ENCODE measurements at regions not wholly inside any gene's neighbourhood (a gene's known extent, or its start where the extent isn't known, plus 50 kb on each side); places are given as distances from the start of the nearest gene placed in this dataset.
"Not testable (repeated sequence)": the region's sequence is repeated elsewhere in the genome, so short reads cannot be mapped to it uniquely, and the experiment has no call there.

GRCh38 chr21:17699524-17700189, 87.0 kb upstream of the BTG3 start:
- Mint-ChIP-seq H3K4me1 (peaks cover 0 to 1% of the 10 kb centered on the region in 2 donors), H3K36me3 (peaks cover 0 to 4% of the 10 kb centered on the region in 2 donors), H3K27ac (no peak overlapping the region), H3K27me3 (peaks cover 8 to 13% of the 10 kb centered on the region in 2 donors), H3K4me3 (no peak overlapping the region), H3K9me3 (peaks cover 7 to 8% of the 10 kb centered on the region in 2 donors)
- no peak for DNase-seq
- peak in 1 of 2 donors; percentile 23 for ATAC-seq (replicated peaks)

DNA sequence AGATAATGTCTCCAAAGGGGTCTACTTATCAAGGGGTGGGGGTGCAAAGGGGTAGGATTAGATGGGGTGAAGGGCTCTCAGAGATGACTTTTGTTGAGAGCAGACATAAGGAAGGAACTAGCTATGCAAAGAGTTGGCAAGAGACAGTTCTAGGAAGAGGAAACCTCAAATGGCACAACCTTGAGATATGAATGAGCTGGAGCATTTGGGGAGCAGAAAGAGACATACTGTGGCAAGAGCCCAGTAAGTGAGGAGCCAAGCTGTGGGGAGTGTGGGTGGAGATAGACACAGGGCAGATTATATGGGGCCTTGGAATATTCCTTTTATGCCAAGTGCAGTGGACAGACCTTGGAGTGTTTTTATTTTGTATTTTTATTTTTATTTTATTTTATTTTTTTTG, 84.8 kb upstream of the BTG3 start:
- H3K36me3 Mint-ChIP-seq = peaks cover 0 to 2% of the 10 kb centered on the region in 2 donors
- ATAC-seq (replicated peaks) = no peak
- no peak overlapping the region for H3K4me3 Mint-ChIP-seq
- H3K4me1 Mint-ChIP-seq = peaks cover 0 to 1% of the 10 kb centered on the region in 2 donors
- H3K27ac Mint-ChIP-seq = no peak overlapping the region
- peaks cover 4 to 8% of the 10 kb centered on the region in 2 donors for H3K9me3 Mint-ChIP-seq
- DNase-seq = no peak
- peaks cover 8 to 20% of the 10 kb centered on the region in 2 donors for H3K27me3 Mint-ChIP-seq

DNA sequence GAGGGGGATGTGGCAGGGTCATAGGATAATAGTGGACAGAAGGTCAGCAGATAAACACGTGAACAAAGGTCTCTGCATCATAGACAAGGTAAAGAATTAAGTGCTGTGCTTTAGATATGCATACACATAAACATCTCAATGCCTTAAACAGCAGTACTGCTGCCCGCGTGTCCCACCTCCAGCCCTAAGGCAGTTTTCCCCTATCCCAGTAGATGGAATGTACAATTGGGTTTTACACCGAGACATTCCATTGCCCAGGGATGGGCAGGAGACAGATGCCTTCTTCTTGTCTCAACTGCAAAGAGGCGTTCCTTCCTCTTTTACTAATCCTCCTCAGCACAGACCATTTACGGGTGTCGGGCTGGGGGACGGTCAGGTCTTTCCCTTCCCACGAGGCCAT, 81.7 kb upstream of the BTG3 start:
- H3K9me3 Mint-ChIP-seq; H3K4me3 Mint-ChIP-seq; ATAC-seq (replicated peaks); DNase-seq; H3K27ac Mint-ChIP-seq; H3K4me1 Mint-ChIP-seq; H3K36me3 Mint-ChIP-seq: not testable (repeated sequence)
- peaks cover 20 to 22% of the 10 kb centered on the region in 2 donors for H3K27me3 Mint-ChIP-seq

- Mint-ChIP-seq H3K27me3 (peaks cover 23 to 25% of the 10 kb centered on the region in 2 donors), H3K4me3 (no peak overlapping the region), H3K9me3 (peaks cover 4 to 8% of the 10 kb centered on the region in 2 donors), H3K36me3 (peaks cover 0 to 3% of the 10 kb centered on the region in 2 donors), H3K27ac (no peak overlapping the region), H3K4me1 (peaks cover 4 to 12% of the 10 kb centered on the region in 2 donors)
- DNase-seq (no peak), ATAC-seq (replicated peaks) (no peak)
Measured at GRCh38 chr21:17693801-17694200, 81.1 kb upstream of the BTG3 start.

- Mint-ChIP-seq H3K27ac (no peak overlapping the region), H3K36me3 (peaks cover 0 to 3% of the 10 kb centered on the region in 2 donors), H3K4me1 (peaks cover 7 to 14% of the 10 kb centered on the region in 2 donors), H3K9me3 (peaks cover 0 to 2% of the 10 kb centered on the region in 2 donors), H3K27me3 (peaks cover 38 to 44% of the 10 kb centered on the region in 2 donors), H3K4me3 (no peak overlapping the region)
- ATAC-seq (replicated peaks) (no peak), DNase-seq (no peak)
Measured at GRCh38 chr21:17690078-17690494, 77.4 kb upstream of the BTG3 start.

DNA sequence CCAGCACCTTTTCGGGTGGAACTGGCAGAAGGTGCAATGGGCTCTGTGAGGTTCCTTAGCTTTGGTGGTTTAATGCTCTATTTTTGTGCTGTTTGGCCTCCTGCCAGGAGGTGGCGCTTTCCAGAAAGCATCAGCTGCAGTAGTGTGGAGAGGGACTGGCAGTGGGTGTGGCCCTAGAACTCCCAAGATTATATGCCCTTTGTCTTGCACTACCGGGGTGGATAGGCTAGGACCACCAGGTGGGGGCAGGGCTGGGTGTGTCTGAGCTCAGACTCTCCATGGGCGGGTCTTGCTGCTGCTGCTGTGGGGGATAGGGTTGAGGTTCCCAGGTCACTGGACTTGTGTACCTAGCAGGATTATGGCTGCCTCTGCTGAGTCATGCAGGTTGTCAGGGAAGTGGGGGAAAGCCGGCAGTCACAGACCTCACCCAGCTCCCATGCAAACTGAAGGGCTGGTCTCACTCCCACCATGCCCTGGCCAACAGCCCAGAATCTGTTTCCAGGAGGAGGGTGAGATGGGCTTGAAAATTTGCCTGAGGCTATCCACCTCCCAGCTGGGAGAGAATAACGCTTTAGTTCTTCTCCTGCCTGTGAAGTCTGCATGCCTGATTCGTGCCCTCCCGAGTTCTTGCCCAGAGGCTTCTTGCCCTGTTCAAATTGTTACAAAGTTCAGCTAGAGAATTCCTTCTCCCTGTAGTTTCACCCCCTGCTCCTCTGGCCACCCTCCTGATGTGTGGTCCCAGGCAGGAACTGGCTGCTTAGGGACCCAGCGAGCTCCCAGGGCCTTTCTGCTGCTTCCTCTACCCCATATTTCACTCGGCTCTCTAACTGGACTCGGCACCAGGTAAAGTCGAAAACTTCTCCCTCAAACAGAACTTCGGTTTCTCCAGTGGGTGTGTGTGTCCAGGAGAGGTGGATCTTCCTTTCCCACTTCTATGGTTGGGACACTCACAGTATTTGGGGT, 76.5 kb upstream of the BTG3 start:
- ATAC-seq (replicated peaks) = peak in 1 of 2 donors; percentile 57
- Mint-ChIP-seq H3K4me1 (peaks cover 7 to 14% of the 10 kb centered on the region in 2 donors), H3K9me3 (peaks cover 0 to 2% of the 10 kb centered on the region in 2 donors), H3K4me3 (peak overlapping the region; percentile 39 to 60), H3K27me3 (peaks cover 38 to 44% of the 10 kb centered on the region in 2 donors), H3K27ac (peak overlapping the region; percentile 7), H3K36me3 (peaks cover 0 to 3% of the 10 kb centered on the region in 2 donors)
- peak; percentile 33 for DNase-seq

- Mint-ChIP-seq H3K27me3 (peaks cover 13 to 20% of the 10 kb centered on the region in 2 donors), H3K36me3 (no peaks in the 10 kb centered on the region), H3K4me1 (no peaks in the 10 kb centered on the region), H3K27ac (no peak overlapping the region), H3K4me3 (no peak overlapping the region), H3K9me3 (peaks cover 0 to 2% of the 10 kb centered on the region in 2 donors)
- ATAC-seq (replicated peaks) = no peak
- no peak for DNase-seq
Measured at GRCh38 chr21:17682924-17683323, 70.2 kb upstream of the BTG3 start.

- ATAC-seq (replicated peaks) (peak; percentile 89 to 90), DNase-seq (no peak)
- H3K4me3 Mint-ChIP-seq = no peak overlapping the region
- H3K27ac Mint-ChIP-seq = no peak overlapping the region
- H3K36me3 Mint-ChIP-seq = no peaks in the 10 kb centered on the region
- H3K4me1 Mint-ChIP-seq = no peaks in the 10 kb centered on the region
- H3K9me3 Mint-ChIP-seq = no peaks in the 10 kb centered on the region
- no peaks in the 10 kb centered on the region for H3K27me3 Mint-ChIP-seq
Measured at GRCh38 chr21:17679002-17679600, 66.4 kb upstream of the BTG3 start.

DNA sequence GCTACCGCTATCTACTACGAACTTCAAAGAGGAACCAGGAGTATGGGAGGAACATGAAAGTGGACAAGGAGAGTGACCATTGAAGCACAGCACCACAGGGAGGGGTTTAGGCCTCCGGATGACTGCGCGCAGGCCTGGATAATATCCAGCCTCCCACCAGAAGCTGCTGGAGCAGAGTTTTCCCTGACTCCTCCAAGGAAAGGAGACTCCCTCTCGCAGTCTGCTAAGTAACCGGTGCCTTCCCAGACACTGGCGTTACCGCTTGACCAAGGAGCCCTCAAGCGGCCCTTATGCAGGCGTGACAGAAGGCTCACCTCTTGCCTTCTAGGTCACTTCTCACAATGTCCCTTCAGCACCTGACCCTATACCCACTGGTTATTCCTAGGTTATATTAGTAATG, 64.2 kb upstream of the BTG3 start:
- not testable (repeated sequence) for H3K27ac Mint-ChIP-seq; H3K4me1 Mint-ChIP-seq; DNase-seq; H3K9me3 Mint-ChIP-seq; H3K36me3 Mint-ChIP-seq; ATAC-seq (replicated peaks); H3K4me3 Mint-ChIP-seq
- H3K27me3 Mint-ChIP-seq = peaks cover 10 to 14% of the 10 kb centered on the region in 2 donors

DNA sequence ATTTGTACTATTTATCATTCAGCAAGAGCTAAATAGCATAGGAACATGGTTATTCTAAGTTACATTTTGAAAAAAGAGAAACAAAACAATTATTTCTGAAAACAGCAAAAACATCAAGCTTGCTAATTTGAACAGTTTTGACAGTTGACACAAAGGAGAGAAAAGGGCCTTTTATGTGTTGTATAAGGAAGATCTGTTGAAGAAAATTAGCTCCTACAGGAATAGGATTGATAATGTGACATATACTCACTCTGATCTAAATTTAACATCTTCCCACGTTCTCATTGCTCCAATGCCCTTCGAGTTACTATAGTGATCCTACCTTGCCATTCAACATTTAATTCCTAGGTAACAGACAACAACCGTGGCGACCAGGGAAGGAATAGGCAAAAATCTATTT, 61.4 kb upstream of the BTG3 start:
- Mint-ChIP-seq H3K27me3 (peaks cover 21 to 24% of the 10 kb centered on the region in 2 donors), H3K27ac (no peak overlapping the region), H3K36me3 (no peaks in the 10 kb centered on the region), H3K4me1 (no peaks in the 10 kb centered on the region), H3K4me3 (no peak overlapping the region), H3K9me3 (no peaks in the 10 kb centered on the region)
- no peak for DNase-seq
- no peak for ATAC-seq (replicated peaks)

- Mint-ChIP-seq H3K4me1 (no peaks in the 10 kb centered on the region), H3K27me3 (peaks cover 21 to 24% of the 10 kb centered on the region in 2 donors), H3K36me3 (no peaks in the 10 kb centered on the region), H3K27ac (no peak overlapping the region), H3K4me3 (no peak overlapping the region), H3K9me3 (no peaks in the 10 kb centered on the region)
- no peak for DNase-seq
- ATAC-seq (replicated peaks) = no peak
Measured at GRCh38 chr21:17673261-17674020, 60.7 kb upstream of the BTG3 start.

- no peaks in the 10 kb centered on the region for H3K9me3 Mint-ChIP-seq
- H3K36me3 Mint-ChIP-seq = no peaks in the 10 kb centered on the region
- DNase-seq (no peak), ATAC-seq (replicated peaks) (no peak)
- H3K27ac Mint-ChIP-seq = no peak overlapping the region
- H3K27me3 Mint-ChIP-seq = peaks cover 21 to 24% of the 10 kb centered on the region in 2 donors
- H3K4me1 Mint-ChIP-seq = no peaks in the 10 kb centered on the region
- H3K4me3 Mint-ChIP-seq = no peak overlapping the region
Measured at GRCh38 chr21:17671733-17672132, 59.0 kb upstream of the BTG3 start.

DNA sequence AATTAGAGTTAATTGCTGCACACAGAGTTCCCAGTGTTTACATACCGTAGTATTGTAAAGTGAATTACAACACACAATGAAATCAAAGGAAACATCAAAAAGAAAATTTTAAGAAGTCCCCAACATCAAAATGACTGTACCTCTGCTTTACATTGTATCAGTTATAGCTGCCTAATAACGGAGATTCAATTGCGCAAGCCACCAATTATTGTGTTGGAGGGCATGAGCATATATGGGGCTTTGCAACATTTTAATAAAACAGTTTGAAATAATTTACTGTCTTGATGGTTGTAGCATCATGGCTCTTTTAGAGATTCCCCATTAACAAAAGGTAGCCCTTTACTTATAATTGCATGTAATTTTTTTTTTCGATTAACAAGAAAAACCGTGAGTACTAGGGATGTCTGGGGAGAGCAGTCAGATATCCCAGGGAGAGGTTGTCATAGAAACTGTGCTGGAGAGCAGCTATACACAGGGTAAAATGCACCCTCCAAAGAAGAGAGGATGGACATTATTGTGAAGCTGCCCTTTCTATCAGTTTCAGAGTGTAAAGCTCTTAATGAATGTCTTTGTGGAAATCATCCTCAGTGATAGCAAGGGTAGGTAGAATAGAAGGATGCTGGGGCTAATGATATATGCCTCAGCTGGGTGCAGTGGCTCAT, 55.9 kb upstream of the BTG3 start:
- H3K9me3 Mint-ChIP-seq = no peaks in the 10 kb centered on the region
- DNase-seq (no peak), ATAC-seq (replicated peaks) (no peak)
- H3K36me3 Mint-ChIP-seq = no peaks in the 10 kb centered on the region
- peaks cover 27 to 29% of the 10 kb centered on the region in 2 donors for H3K27me3 Mint-ChIP-seq
- H3K27ac Mint-ChIP-seq = no peak overlapping the region
- H3K4me3 Mint-ChIP-seq = no peak overlapping the region
- no peaks in the 10 kb centered on the region for H3K4me1 Mint-ChIP-seq

Measured in stimulated activated naive B cell treated with anti-CD40 and anti-IgM and Interleukin-4, amounts not matched to agents 10 μg/mL and 1 μg/mL and 100 μg/mL, for 72 hours (primary cell).